ENCODE measurements at regions not wholly inside any gene's neighbourhood (a gene's known extent, or its start where the extent isn't known, plus 50 kb on each side); places are given as distances from the start of the nearest gene placed in this dataset.

DNA sequence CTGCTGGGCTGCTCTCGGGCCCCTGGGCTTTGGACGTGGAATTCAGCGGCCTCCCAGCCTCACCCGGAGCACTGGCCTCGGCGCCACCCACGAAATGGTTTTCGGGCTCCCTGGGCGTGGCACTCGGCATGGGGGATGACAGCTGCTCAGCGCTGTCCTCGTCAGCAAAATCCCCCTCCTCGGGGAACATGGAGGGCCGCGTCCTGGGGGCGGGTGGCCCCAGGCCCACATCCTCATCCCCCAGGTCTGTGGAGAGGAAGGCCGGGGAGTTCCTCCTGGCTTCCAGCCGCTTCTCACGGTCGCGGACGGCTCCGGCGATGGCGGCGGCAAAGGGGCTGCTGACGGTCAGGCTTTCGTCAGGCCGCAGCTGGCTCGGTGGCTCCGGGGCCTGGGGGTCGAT is 88.4 kb downstream of the CTTN start:
- H3K4me3 ChIP-seq (ENCODE audit: low read depth, low read length), result no peak overlapping the region
- TF ChIP-seq, protein P1, sequence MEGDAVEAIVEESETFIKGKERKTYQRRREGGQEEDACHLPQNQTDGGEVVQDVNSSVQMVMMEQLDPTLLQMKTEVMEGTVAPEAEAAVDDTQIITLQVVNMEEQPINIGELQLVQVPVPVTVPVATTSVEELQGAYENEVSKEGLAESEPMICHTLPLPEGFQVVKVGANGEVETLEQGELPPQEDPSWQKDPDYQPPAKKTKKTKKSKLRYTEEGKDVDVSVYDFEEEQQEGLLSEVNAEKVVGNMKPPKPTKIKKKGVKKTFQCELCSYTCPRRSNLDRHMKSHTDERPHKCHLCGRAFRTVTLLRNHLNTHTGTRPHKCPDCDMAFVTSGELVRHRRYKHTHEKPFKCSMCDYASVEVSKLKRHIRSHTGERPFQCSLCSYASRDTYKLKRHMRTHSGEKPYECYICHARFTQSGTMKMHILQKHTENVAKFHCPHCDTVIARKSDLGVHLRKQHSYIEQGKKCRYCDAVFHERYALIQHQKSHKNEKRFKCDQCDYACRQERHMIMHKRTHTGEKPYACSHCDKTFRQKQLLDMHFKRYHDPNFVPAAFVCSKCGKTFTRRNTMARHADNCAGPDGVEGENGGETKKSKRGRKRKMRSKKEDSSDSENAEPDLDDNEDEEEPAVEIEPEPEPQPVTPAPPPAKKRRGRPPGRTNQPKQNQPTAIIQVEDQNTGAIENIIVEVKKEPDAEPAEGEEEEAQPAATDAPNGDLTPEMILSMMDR (IDR thresholded peaks at IDR 0.05; ENCODE audit: borderline replicate concordance, insufficient read depth, low read depth, low read length), result no peak

DNA sequence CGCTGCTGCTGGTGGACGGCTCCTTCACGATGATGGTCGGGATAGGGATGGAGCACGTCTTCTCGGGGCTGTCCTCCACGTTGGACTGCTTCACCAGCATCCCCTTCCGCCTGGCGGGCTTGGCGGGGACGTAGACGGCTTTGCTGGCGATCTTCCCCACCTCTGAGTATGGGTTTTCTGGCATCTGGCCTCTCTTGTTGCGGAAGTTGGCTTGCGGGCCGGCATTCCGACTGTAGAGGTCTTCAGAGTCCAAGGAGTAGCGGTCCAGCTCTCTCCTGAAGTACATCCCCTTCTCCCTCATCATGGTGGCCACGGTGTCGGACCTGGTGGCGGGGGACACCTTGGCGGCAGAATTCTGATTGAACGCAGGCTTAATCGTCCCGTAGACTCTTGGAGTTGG is 88.8 kb downstream of the CTTN start:
- TF ChIP-seq, protein P1 (IDR thresholded peaks at IDR 0.05; ENCODE audit: borderline replicate concordance, insufficient read depth, low read depth, low read length), result no peak

DNA sequence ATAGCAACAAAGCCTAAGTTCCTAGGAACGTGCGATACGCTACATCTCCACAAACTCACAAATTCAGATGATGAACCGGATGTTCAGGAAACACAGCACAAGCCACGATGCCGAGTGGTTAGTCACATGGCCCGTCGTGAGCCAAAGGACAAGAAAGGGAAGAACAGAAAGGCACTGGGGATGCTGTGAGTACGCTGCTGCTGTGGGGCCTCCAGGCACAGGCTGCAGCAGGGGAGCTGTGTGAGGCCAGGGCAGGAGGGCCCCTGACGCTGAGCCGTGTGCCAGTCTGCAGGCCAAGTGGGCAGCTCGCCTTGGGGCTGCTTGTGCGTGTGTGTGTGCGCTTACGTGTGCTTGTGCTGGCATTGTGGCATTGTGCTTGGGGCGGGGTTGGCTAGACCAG is 89.4 kb downstream of the CTTN start:
- TF ChIP-seq, protein P1 (IDR thresholded peaks at IDR 0.05; ENCODE audit: borderline replicate concordance, insufficient read depth, low read depth, low read length), result no peak
- no peak overlapping the region for H3K4me3 ChIP-seq (ENCODE audit: low read depth, low read length)

More for the DNA sequence above, 88.8 kb downstream of the CTTN start:
- no peak overlapping the region for H3K4me3 ChIP-seq (ENCODE audit: low read depth, low read length)

DNA sequence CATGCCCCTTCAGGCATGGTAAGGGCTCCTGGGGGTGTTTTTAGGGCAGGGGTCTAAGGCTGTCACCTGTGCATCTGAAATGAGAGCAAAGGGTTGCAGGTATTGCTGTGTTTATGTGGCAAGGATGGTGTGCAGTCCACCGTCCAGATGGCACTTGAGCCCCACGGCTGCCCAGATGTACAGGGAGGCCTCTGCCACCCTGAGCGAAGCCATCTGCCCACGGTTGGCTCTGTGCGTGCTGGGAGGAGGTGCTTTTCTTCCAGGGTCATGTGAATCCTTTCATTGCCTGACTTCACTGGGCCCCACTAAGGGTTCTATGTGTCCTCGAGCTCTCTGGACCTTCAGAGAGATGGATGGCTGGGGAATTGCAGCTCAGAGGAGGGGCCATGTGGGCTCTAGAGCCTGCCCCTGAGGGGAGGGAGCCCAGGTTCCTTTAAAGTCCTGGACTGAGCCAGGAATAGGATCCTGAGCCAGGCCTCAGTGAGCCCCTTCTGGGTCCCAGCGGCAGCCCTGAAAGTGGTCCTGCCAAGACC is 89.9 kb downstream of the CTTN start:
- no peak overlapping the region for H3K4me3 ChIP-seq (ENCODE audit: low read depth, low read length)
- TF ChIP-seq, protein P1 (IDR thresholded peaks at IDR 0.05; ENCODE audit: borderline replicate concordance, insufficient read depth, low read depth, low read length), result no peak

DNA sequence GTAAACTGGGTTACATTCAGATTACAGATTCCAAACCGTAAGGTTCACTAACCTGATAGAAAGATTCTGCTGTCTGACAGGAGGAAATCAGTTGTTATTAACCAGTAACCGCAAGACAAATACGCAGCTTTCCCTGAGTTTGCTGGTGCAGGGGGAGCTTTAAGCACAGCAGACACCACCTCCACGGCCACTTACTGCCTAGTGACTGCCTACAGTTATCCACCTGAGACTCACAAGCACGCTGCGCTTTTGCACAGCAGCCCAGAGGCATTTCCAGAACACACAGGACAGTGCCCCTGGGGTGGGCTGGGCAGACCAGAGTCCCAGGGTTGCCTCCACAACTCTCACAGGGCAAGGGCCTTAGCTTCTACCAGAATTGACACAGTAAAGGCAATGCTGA is 90.9 kb downstream of the CTTN start:
- TF ChIP-seq, protein P1 (IDR thresholded peaks at IDR 0.05; ENCODE audit: borderline replicate concordance, insufficient read depth, low read depth, low read length), result no peak
- H3K4me3 ChIP-seq (ENCODE audit: low read depth, low read length), result no peak overlapping the region

DNA sequence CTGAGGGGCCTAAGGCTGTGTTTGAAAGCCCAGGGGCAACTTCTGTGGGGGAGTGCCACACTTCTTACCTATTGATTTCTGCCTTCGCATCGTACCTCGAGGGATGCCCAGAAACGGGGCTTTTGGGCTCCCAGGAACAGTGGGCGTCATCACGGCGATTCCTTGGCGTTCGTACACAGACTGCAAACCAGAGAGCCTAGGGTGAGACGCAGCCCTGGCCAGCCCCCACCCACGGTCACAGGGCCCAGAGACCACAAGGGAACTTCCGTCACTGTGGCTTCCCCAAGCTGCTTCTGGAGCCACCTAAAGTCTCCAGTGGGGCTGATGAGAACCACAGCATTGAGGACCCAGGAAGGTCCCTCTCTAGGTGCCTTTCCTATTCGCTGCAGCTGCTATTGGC is 91.9 kb downstream of the CTTN start:
- H3K4me3 ChIP-seq (ENCODE audit: low read depth, low read length), result no peak overlapping the region
- TF ChIP-seq, protein P1 (IDR thresholded peaks at IDR 0.05; ENCODE audit: borderline replicate concordance, insufficient read depth, low read depth, low read length), result no peak

DNA sequence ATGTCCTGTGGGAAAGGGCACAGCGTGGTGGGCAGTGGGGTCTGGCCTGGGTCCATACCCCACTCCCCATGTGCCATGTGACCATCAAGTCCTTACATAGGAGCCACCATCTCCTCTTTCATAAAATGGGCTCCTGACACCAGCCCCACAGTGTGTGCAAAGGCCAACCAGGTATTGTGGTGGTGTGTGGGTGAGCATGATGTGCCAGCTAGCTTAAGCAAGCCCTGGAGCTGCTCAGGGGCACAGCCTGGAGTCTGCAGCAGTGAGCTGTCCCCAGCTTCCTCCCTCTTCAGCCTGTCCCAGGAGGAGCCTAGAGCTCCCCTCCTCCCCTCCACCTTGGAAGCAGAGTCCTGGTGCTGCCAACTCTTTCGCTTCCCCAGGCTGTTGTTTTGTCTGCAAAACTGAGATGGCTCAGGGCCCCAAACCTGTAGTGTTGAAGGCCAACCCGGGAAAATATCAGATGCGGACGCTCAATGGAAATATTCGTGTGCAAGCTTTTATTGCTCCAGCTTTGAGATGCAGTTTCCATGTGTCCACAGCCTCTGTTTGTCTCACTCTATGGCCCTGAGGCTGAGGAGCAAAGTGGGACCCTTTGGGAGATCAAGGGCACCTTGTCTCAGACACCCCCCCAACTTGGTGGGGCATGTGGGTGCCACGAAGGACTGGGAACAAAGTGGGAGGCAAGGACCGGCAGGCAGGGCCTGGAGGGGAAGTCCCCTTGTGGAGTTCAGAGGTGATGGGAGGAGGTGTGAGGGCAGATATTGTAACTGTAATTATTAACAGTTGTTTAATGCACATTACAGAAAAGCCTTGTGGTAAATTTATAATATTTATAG is 92.6 kb downstream of the CTTN start:
- H3K4me3 ChIP-seq (ENCODE audit: low read depth, low read length), result no peak overlapping the region
- TF ChIP-seq, protein P1 (IDR thresholded peaks at IDR 0.05; ENCODE audit: borderline replicate concordance, insufficient read depth, low read depth, low read length), result no peak
